ENCODE measurements at regions not wholly inside any gene's neighbourhood (a gene's known extent, or its start where the extent isn't known, plus 50 kb on each side); places are given as distances from the start of the nearest gene placed in this dataset.

GRCh38 chr5:144028058-144028457, 142.4 kb downstream of the YIPF5 start:
- TF ChIP-seq CTCF (IDR thresholded peaks at IDR 0.05; ENCODE audit: insufficient read depth, low read depth, low read length) (no peak), EZH2 (IDR thresholded peaks at IDR 0.05; ENCODE audit: insufficient read depth, low read length) (no peak)
